PC-9 (cell line): ENCODE measurements at regions not wholly inside any gene's neighbourhood (a gene's known extent, or its start where the extent isn't known, plus 50 kb on each side); places are given as distances from the start of the nearest gene placed in this dataset.

Experiments used
- BruUV-seq: library from RNA; stranded (reverse); fragments of 400-500 nt; replicated peaks from 2 replicates; lab custom pipeline; 2021; lab: Mats Ljungman, UMichigan
- CTCF ChIA-PET: fragments of 300-600 bp; sonication (Branson Sonifier 250); formaldehyde crosslinking; loops from one replicate; lab custom pipeline; 2022; ENCODE audit warnings: antibody characterized with exemption; lab: Charles Lee
- POLR2A ChIA-PET: fragments of 300-600 bp; sonication (Branson Sonifier 250); formaldehyde crosslinking; loops from one replicate; lab custom pipeline; 2022; ENCODE audit warnings: antibody characterized with exemption; ENCODE audit not compliant: unreplicated experiment; lab: Charles Lee
- DNase-seq, 2 experiments: peaks; one replicate each; pipeline versions ENCODE4 v3.0.0 to v3.0.0-alpha.2; 2015 to 2022; ENCODE audit warnings: mixed read lengths in 1 of 2
- H2AFZ ChIP-seq: fragments of 200-600 bp; sonication (generic); 2 replicates; pipeline ENCODE4 v1.8.1; 2017; ENCODE audit warnings: antibody characterized with exemption
- H3F3A ChIP-seq: fragments of 200-600 bp; sonication (generic); 2 replicates; pipeline ENCODE4 v1.8.1; 2017; ENCODE audit warnings: antibody characterized with exemption, mild to moderate bottlenecking, low read depth; ENCODE audit not compliant: insufficient read depth
- H3K27ac ChIP-seq: fragments of 200-600 bp; sonication (generic); 2 replicates; pipeline ENCODE4 v1.6.1; 2016; ENCODE audit warnings: mixed run types
- H3K27me3 ChIP-seq: fragments of 200-600 bp; sonication (generic); 2 replicates; pipeline ENCODE4 v1.6.1; 2016; ENCODE audit warnings: low read depth, mixed run types; ENCODE audit not compliant: insufficient read depth
- H3K36me3 ChIP-seq: fragments of 200-600 bp; sonication (generic); 2 replicates; pipeline ENCODE4 v1.6.1; 2016; ENCODE audit warnings: low read depth, mixed run types
- H3K4me1 ChIP-seq: fragments of 200-600 bp; sonication (generic); replicated peaks from 2 replicates; pipeline ENCODE4 v1.6.1; 2016; ENCODE audit warnings: mixed run types; ENCODE audit not compliant: insufficient read depth
- H3K4me2 ChIP-seq: fragments of 200-600 bp; sonication (generic); 2 replicates; pipeline ENCODE4 v1.6.1; 2017; ENCODE audit warnings: mixed run types
- H3K4me3 ChIP-seq: fragments of 200-600 bp; sonication (generic); 2 replicates; pipeline ENCODE4 v1.6.1; 2016; ENCODE audit warnings: mixed run types
- H3K79me2 ChIP-seq: fragments of 200-600 bp; sonication (generic); 2 replicates; pipeline ENCODE4 v1.6.1; 2017; ENCODE audit warnings: low read depth, mixed run types
- H3K9me2 ChIP-seq: fragments of 200-600 bp; sonication (generic); 2 replicates; pipeline ENCODE4 v1.8.1; 2017; ENCODE audit warnings: mild to moderate bottlenecking; ENCODE audit not compliant: insufficient read depth
- H3K9me3 ChIP-seq: fragments of 200-600 bp; sonication (generic); 2 replicates; pipeline ENCODE4 v1.8.1; 2016; ENCODE audit warnings: low read depth; ENCODE audit not compliant: insufficient read depth
- H4K20me1 ChIP-seq: fragments of 200-600 bp; sonication (generic); 2 replicates; pipeline ENCODE4 v1.8.1; 2017; ENCODE audit not compliant: insufficient read depth
- CTCF ChIP-seq: fragments of 200-600 bp; sonication (generic); conservative IDR thresholded peaks from 2 replicates; pipeline ENCODE4 v1.6.1; 2017; ENCODE audit warnings: mixed run types, antibody characterized with exemption, mild to moderate bottlenecking, moderate library complexity
- EZH2 ChIP-seq: fragments of 200-600 bp; sonication (generic); IDR thresholded peaks from 2 replicates; pipeline ENCODE4 v1.8.0; 2017; ENCODE audit warnings: antibody characterized with exemption, low read depth
- intact Hi-C: fragments of 100-400 bp; cut with micrococcal nuclease; formaldehyde crosslinking; loops from one replicate; pipeline ENCODE4 v1.10.0; 2022; ENCODE audit not compliant: unreplicated experiment

- Histone ChIP-seq H3F3A (no peaks in the 10 kb centered on the region), H2AFZ (no peak overlapping the region), H3K9me3 (no peaks in the 10 kb centered on the region), H3K4me1 (no peaks in the 10 kb centered on the region), H3K27ac (no peak overlapping the region), H3K9me2 (no peaks in the 10 kb centered on the region), H3K36me3 (no peaks in the 10 kb centered on the region), H3K4me3 (no peak overlapping the region), H3K4me2 (no peak overlapping the region), H3K27me3 (peaks cover 47% of the 10 kb centered on the region), H4K20me1 (no peaks in the 10 kb centered on the region), H3K79me2 (no peaks in the 10 kb centered on the region)
- ChIA-PET POLR2A (no interaction called here), CTCF (no interaction called here)
- no peak for TF ChIP-seq EZH2
- no peak for TF ChIP-seq CTCF
- intact Hi-C loops, result no loop called here
- BruUV-seq, result no TSS peak
- DNase-seq, result no peak
These were observed 766.9 kb downstream of the TDRD15 start for GRCh38 chr2:21890716-21891115.

GRCh38 chr2:21891191-21891590 lies 767.4 kb downstream of the TDRD15 start:
- Histone ChIP-seq H3K9me3 (no peaks in the 10 kb centered on the region), H3K27ac (no peak overlapping the region), H3K36me3 (no peaks in the 10 kb centered on the region), H3F3A (no peaks in the 10 kb centered on the region), H3K4me2 (no peak overlapping the region), H3K79me2 (no peaks in the 10 kb centered on the region), H4K20me1 (no peaks in the 10 kb centered on the region), H3K27me3 (peaks cover 47% of the 10 kb centered on the region), H3K4me1 (no peaks in the 10 kb centered on the region), H3K4me3 (no peak overlapping the region), H2AFZ (no peak overlapping the region), H3K9me2 (no peaks in the 10 kb centered on the region)
- no peak for DNase-seq
- BruUV-seq, result no TSS peak
- POLR2A ChIA-PET, result no interaction called here
- CTCF ChIA-PET, result no interaction called here
- intact Hi-C loops, result no loop called here
- TF ChIP-seq EZH2 (no peak), CTCF (no peak)

GRCh38 chr2:21892140-21892539 lies 768.4 kb downstream of the TDRD15 start:
- Histone ChIP-seq H3K79me2 (no peaks in the 10 kb centered on the region), H3K4me1 (no peaks in the 10 kb centered on the region), H3K27me3 (peaks cover 47% of the 10 kb centered on the region), H4K20me1 (no peaks in the 10 kb centered on the region), H3K4me3 (no peak overlapping the region), H3K4me2 (no peak overlapping the region), H3F3A (no peaks in the 10 kb centered on the region), H3K9me2 (no peaks in the 10 kb centered on the region), H2AFZ (no peak overlapping the region), H3K9me3 (no peaks in the 10 kb centered on the region), H3K27ac (no peak overlapping the region), H3K36me3 (no peaks in the 10 kb centered on the region)
- CTCF ChIA-PET, result no interaction called here
- TF ChIP-seq EZH2, result no peak
- no peak for TF ChIP-seq CTCF
- BruUV-seq, result no TSS peak
- POLR2A ChIA-PET, result no interaction called here
- intact Hi-C loops, result no loop called here
- no peak for DNase-seq
